Cardiac fibroblast (primary cell): ENCODE measurements at regions not wholly inside any gene's neighbourhood (a gene's known extent, or its start where the extent isn't known, plus 50 kb on each side); places are given as distances from the start of the nearest gene placed in this dataset.

Experiments used
- DNase-seq, 2 donors: peaks; one replicate each; pipeline versions ENCODE4 v3.0.0 to v3.0.0-alpha.2; 2010; ENCODE audit warnings: low read depth in 2 of 2
- H3K4me3 ChIP-seq, 2 donors: replicated peaks in 1 of 2; 1 replicate in 1 of 2; 2 replicates in 1 of 2; pipeline ENCODE4 v1.5.1; 2011; ENCODE audit warnings: low read depth in 2 of 2, low read length in 2 of 2, mild to moderate bottlenecking in 2 of 2, moderate library complexity in 1 of 2
- TF ChIP-seq, protein P1 (sequence below): IDR thresholded peaks from one replicate; pipeline ENCODE4 v1.5.1; 2011; ENCODE audit warnings: low read depth, mild to moderate bottlenecking, low read length, inconsistent platforms

DNA sequence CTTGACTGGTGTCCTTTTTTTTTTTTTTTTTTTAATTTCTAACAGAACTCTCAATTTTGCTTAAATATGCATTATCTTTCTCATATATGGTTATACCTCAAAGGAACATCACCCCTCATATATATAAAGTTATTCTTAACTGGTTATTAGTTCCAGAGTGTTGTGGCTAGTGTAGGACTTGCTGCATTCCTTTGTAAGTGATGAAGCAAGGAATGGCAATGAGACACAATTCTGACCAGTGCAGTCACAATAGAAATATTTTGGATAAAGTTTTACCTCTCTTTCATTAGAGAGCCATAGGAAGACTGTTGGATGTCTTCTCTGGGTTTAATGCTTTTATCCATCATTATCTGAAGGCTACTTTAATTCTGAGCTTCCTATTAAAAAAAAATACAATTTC is 75.5 kb upstream of the CBLB start:
- peak in 1 of 2 donors; percentile 71 for DNase-seq
- H3K4me3 ChIP-seq, result no peak overlapping the region
- TF ChIP-seq, protein P1, sequence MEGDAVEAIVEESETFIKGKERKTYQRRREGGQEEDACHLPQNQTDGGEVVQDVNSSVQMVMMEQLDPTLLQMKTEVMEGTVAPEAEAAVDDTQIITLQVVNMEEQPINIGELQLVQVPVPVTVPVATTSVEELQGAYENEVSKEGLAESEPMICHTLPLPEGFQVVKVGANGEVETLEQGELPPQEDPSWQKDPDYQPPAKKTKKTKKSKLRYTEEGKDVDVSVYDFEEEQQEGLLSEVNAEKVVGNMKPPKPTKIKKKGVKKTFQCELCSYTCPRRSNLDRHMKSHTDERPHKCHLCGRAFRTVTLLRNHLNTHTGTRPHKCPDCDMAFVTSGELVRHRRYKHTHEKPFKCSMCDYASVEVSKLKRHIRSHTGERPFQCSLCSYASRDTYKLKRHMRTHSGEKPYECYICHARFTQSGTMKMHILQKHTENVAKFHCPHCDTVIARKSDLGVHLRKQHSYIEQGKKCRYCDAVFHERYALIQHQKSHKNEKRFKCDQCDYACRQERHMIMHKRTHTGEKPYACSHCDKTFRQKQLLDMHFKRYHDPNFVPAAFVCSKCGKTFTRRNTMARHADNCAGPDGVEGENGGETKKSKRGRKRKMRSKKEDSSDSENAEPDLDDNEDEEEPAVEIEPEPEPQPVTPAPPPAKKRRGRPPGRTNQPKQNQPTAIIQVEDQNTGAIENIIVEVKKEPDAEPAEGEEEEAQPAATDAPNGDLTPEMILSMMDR, result no peak

DNA sequence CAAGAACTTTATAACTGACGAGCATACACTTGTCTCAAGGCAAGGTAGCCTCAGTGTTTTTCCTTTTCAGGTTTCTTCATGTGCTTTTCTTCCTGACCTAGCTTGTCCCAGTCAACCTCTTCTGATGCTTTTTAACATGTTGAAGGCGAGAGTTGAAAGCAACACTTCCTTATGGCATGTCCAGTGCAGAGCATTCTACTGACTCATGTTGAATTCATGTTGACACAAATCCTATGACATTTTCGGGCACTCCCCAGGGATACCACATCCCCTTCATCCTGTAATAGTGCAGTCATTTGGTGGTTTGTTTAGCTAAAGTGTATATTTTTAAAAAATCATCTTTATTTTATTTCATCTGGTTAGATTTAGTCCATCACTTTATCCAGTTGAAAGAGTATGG is 75.9 kb upstream of the CBLB start:
- H3K4me3 ChIP-seq, result no peak overlapping the region
- TF ChIP-seq, protein P1, result no peak
- peak; percentile 37 to 92 for DNase-seq

DNA sequence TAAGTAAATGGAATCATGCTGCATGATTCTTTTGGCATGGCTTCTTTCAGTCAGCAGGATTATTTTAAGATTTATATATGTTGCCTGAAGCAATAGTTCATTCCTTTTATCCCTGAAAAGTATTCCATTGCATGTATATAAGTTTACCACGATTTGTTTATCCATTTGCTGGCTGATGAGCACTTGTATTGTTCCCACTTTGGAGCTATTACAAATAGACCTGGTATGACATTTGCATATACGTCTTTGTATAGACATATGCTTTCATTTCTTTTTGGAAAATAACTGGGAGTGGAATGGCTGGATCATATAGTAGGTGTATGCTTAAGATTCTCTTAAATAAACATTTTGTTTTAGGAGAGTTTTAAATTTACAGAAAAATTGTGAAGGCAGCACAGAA is 79.3 kb upstream of the CBLB start:
- no peak overlapping the region for H3K4me3 ChIP-seq
- TF ChIP-seq, protein P1, result no peak
- DNase-seq, result no peak

DNA sequence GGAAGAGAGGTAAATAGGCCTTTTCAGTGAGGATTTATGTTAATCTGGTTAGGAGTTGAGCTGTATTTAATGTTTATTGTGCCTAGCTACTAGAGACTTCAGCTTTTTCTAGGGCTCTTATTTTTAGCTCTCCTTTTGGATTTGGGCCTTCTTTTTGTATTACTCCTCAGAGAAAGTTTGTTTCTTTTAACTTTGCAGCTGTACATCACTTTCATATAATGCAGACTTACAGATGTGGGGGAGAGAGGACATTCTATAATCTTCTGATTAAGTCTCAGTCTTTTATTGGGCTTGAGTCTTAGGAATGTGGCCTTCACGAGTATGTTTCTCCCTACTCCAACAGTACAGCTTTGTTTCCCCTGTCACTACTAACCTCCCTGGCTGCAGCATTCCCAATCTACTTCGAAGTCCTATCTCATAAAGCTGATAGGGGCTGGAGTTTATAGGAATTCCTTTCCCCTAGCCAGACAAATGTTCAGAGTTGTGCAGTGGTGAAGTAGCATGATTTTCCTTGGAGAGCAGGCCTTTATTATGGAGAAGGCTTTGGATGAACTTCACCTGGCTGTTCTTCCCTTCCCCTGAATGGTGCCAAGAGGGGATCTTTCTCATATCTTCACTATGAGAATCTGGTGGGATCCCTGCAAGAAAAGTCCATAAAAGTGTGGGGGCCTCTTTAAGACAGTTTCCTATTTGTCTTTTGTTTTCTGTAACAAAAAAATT is 82.2 kb upstream of the CBLB start:
- TF ChIP-seq, protein P1, result no peak
- peak in 1 of 2 donors; percentile 65 for DNase-seq
- no peak overlapping the region for H3K4me3 ChIP-seq

- H3K4me3 ChIP-seq, result no peak overlapping the region
- TF ChIP-seq, protein P1, result no peak
- peak in 1 of 2 donors; percentile 32 for DNase-seq
These were observed 85.0 kb upstream of the CBLB start for GRCh38 chr3:105953831-105954230.

- TF ChIP-seq, protein P1, result no peak
- DNase-seq, result no peak
- H3K4me3 ChIP-seq, result no peak overlapping the region
These were observed 87.5 kb upstream of the CBLB start for GRCh38 chr3:105956306-105956705.

GRCh38 chr3:105957722-105958121 is 88.9 kb upstream of the CBLB start:
- TF ChIP-seq, protein P1, result no peak
- no peak overlapping the region for H3K4me3 ChIP-seq
- peak in 1 of 2 donors; percentile 93 for DNase-seq
